Endothelial cell of umbilical vein (primary cell): ENCODE measurements at regions not wholly inside any gene's neighbourhood (a gene's known extent, or its start where the extent isn't known, plus 50 kb on each side); places are given as distances from the start of the nearest gene placed in this dataset.

ENCODE experiments used
- BruUV-seq: library from RNA; stranded (reverse); fragments of 400-500 nt; replicated peaks from 2 replicates; lab custom pipeline; 2021; lab: Mats Ljungman, UMichigan
- CTCF ChIA-PET: fragments of 300-600, 350-600 bp; sonication (Branson Sonifier 250); formaldehyde crosslinking; loops from one replicate; lab custom pipeline; 2021; ENCODE audit warnings: antibody characterized with exemption, inconsistent platforms; lab: Charles Lee
- POLR2A ChIA-PET: fragments of 300-600, 350-600 bp; sonication (Branson Sonifier 250); formaldehyde crosslinking; loops from one replicate; lab custom pipeline; 2021; ENCODE audit warnings: antibody characterized with exemption, inconsistent platforms; lab: Charles Lee
- DNase-seq: peaks from one replicate; pipeline ENCODE4 v3.0.0-alpha.2; 2011; ENCODE audit warnings: low read depth, low spot score
- FAIRE-seq: peaks from 2 replicates; lab custom pipeline; 2011; peaks lifted over from hg19 to GRCh38; lab: Jason Lieb, UNC
- H2AFZ ChIP-seq: 2 replicates; pipeline ENCODE4 v1.6.0; 2012; ENCODE audit warnings: low read depth, low read length, control low read depth, inconsistent platforms
- H3K27ac ChIP-seq: 2 replicates; pipeline ENCODE4 v1.5.1; 2011; ENCODE audit warnings: low read depth, mild to moderate bottlenecking, control low read depth, low read length, moderate library complexity; ENCODE audit not compliant: insufficient read depth
- H3K27me3 ChIP-seq, 2 experiments: 2 replicates each; pipeline versions ENCODE4 v1.6.0 to v1.6.1; 2011; ENCODE audit warnings: low read length in 2 of 2, mixed read lengths in 1 of 2; ENCODE audit not compliant: control insufficient read depth in 2 of 2, insufficient read depth in 2 of 2
- H3K36me3 ChIP-seq, 2 experiments: 2 replicates in 1 of 2; 3 replicates in 1 of 2; pipeline ENCODE4 v1.5.1; 2011; ENCODE audit warnings: low read length in 2 of 2, mild to moderate bottlenecking in 1 of 2, moderate library complexity in 1 of 2; ENCODE audit not compliant: control insufficient read depth in 2 of 2, insufficient read depth in 2 of 2; ENCODE audit errors: extremely low read depth in 1 of 2
- H3K4me1 ChIP-seq: 3 replicates; pipeline ENCODE4 v1.5.1; 2011; ENCODE audit warnings: mild to moderate bottlenecking, low read length; ENCODE audit not compliant: control insufficient read depth, insufficient read depth; ENCODE audit errors: extremely low read depth
- H3K4me2 ChIP-seq: 2 replicates; pipeline ENCODE4 v1.6.1; 2011; ENCODE audit warnings: low read length, control low read depth, mixed read lengths; ENCODE audit not compliant: insufficient read depth
- H3K4me3 ChIP-seq, 3 experiments: fragments of 200-600 bp in 1 of 3; sonication (generic), shearing (Covaris generic) in 1 of 3; replicated peaks in 1 of 3; 2 replicates each; pipeline ENCODE4 v1.5.1; 2011 to 2016; ENCODE audit warnings: control low read depth in 3 of 3, low read length in 3 of 3, mild to moderate bottlenecking in 2 of 3, inconsistent platforms in 1 of 3, low read depth in 1 of 3, moderate library complexity in 1 of 3; ENCODE audit not compliant: insufficient read depth in 1 of 3
- H3K79me2 ChIP-seq: 2 replicates; pipeline ENCODE4 v1.6.0; 2012; ENCODE audit warnings: low read length, inconsistent platforms; ENCODE audit not compliant: control insufficient read depth, insufficient read depth
- H3K9ac ChIP-seq: replicated peaks from 2 replicates; pipeline ENCODE3; 2011; ENCODE audit warnings: low read length, control low read depth; ENCODE audit not compliant: insufficient read depth; ENCODE audit errors: extremely low read depth
- H3K9me1 ChIP-seq: replicated peaks from 3 replicates; pipeline ENCODE4 v1.6.0; 2011; ENCODE audit warnings: mild to moderate bottlenecking, low read length; ENCODE audit not compliant: control insufficient read depth, insufficient read depth; ENCODE audit errors: extremely low read depth
- H3K9me3 ChIP-seq: replicated peaks from 2 replicates; pipeline ENCODE4 v1.5.1; 2012; ENCODE audit warnings: low read length, inconsistent platforms; ENCODE audit not compliant: control insufficient read depth, insufficient read depth
- H4K20me1 ChIP-seq: replicated peaks from 2 replicates; pipeline ENCODE3; 2011; ENCODE audit warnings: mild to moderate bottlenecking, low read length; ENCODE audit not compliant: control insufficient read depth, insufficient read depth; ENCODE audit errors: extremely low read depth
- CTCF ChIP-seq, 2 donors: IDR thresholded peaks; 1 replicate in 1 of 2; 2 replicates in 1 of 2; pipeline ENCODE4 v1.5.1; 2011; ENCODE audit warnings: low read length in 2 of 2, mild to moderate bottlenecking in 2 of 2, moderate library complexity in 2 of 2, control low read depth in 1 of 2, inconsistent platforms in 1 of 2, low read depth in 1 of 2; ENCODE audit not compliant: insufficient read depth in 1 of 2; ENCODE audit errors: extremely low read depth in 1 of 2
- EZH2 ChIP-seq: IDR thresholded peaks from 2 replicates; pipeline ENCODE4 v1.6.1; 2012; ENCODE audit warnings: borderline replicate concordance, low read depth, mild to moderate bottlenecking, moderate library complexity, low read length, inconsistent platforms; ENCODE audit not compliant: severe bottlenecking
- FOS ChIP-seq: IDR thresholded peaks from 2 replicates; pipeline ENCODE4 v1.6.1; 2011; ENCODE audit warnings: mild to moderate bottlenecking, low read length, moderate library complexity, borderline replicate concordance; ENCODE audit not compliant: insufficient read depth
- GATA2 ChIP-seq: IDR thresholded peaks from 2 replicates; pipeline ENCODE4 v1.7.0; 2011; ENCODE audit warnings: low read depth, mild to moderate bottlenecking, moderate library complexity, mixed read lengths, low read length; ENCODE audit not compliant: insufficient read length, insufficient read depth
- JUN ChIP-seq: IDR thresholded peaks from 2 replicates; pipeline ENCODE4 v1.6.1; 2011; ENCODE audit warnings: borderline replicate concordance, low read depth; ENCODE audit not compliant: insufficient read length, insufficient read depth
- MYC ChIP-seq: IDR thresholded peaks from one replicate; pipeline ENCODE4 v1.6.1; 2011; ENCODE audit warnings: mild to moderate bottlenecking, low read depth, low read length
- POLR2A ChIP-seq: IDR thresholded peaks from 2 replicates; pipeline ENCODE4 v1.6.1; 2012; ENCODE audit warnings: low read depth, mild to moderate bottlenecking, control low read depth, low read length
- POLR2AphosphoS5 ChIP-seq: IDR thresholded peaks from 2 replicates; pipeline ENCODE4 v1.6.1; 2012; ENCODE audit warnings: low read depth, mild to moderate bottlenecking, control low read depth, low read length, moderate library complexity; ENCODE audit not compliant: insufficient read depth
- dilution Hi-C: fragments of 300-500 bp; cut with MboI; formaldehyde crosslinking; loops from one replicate; pipeline ENCODE4 v1.15.0; 2019; ENCODE audit warnings: low sequenced_read_pairs; ENCODE audit not compliant: extremely low pct_ligation_motif_present
- intact Hi-C: fragments of 100-400 bp; cut with micrococcal nuclease; formaldehyde crosslinking; loops from one replicate; pipeline ENCODE4 v1.10.0; 2022
- TF ChIP-seq, protein P1 (sequence below): IDR thresholded peaks from 2 replicates; pipeline ENCODE4 v1.6.1; 2011; ENCODE audit not compliant: insufficient read depth, insufficient read length

DNA sequence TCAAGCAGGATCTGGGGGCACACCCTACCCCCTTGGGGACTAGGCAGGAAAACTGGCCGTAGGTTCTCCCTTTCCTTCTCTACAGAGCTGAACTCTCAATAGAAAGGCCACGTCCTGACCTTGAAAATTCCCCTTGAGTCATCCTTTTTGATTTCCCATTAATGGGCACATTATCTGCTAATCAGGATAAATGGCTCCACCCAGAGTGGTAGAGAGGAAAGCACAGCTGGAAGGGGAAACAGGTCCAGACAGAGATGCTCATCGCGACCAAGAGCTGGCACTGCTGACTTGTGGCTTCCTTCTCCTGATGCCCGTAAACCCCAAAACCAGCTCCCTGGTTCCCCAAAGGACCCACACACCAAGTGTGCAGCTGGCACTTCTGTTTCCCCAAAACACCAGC is 206.5 kb upstream of the CDH5 start:
- no peak overlapping the region for H3K4me3 ChIP-seq
- no peaks in the 10 kb centered on the region for H3K36me3 ChIP-seq
- CTCF ChIA-PET = no interaction called here
- no peak overlapping the region for H3K27ac ChIP-seq
- no peaks in the 10 kb centered on the region for H3K9me1 ChIP-seq
- dilution Hi-C loops (no loop called here), intact Hi-C loops (no loop called here)
- no peaks in the 10 kb centered on the region for H3K9me3 ChIP-seq
- H3K9ac ChIP-seq = no peak overlapping the region
- BruUV-seq = no TSS peak
- H3K27me3 ChIP-seq = no peaks in the 10 kb centered on the region
- FAIRE-seq (no peak), DNase-seq (no peak)
- no peaks in the 10 kb centered on the region for H4K20me1 ChIP-seq
- no peak overlapping the region for H3K4me2 ChIP-seq
- H3K79me2 ChIP-seq = no peaks in the 10 kb centered on the region
- H3K4me1 ChIP-seq = no peaks in the 10 kb centered on the region
- POLR2A ChIA-PET = no interaction called here
- H2AFZ ChIP-seq = no peak overlapping the region
- no peak for TF ChIP-seq FOS
- no peak for TF ChIP-seq EZH2
- TF ChIP-seq, protein P1, sequence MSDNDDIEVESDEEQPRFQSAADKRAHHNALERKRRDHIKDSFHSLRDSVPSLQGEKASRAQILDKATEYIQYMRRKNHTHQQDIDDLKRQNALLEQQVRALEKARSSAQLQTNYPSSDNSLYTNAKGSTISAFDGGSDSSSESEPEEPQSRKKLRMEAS = no peak
- TF ChIP-seq MYC = no peak
- TF ChIP-seq JUN = no peak
- TF ChIP-seq CTCF (IDR thresholded peaks at IDR 0.05; ENCODE audit: extremely low read depth in 1 of 2, insufficient read depth in 1 of 2, low read depth in 1 of 2, low read length in 2 of 2) = no peak
- TF ChIP-seq POLR2A = no peak
- no peak for TF ChIP-seq GATA2
- TF ChIP-seq POLR2AphosphoS5 = no peak
